ENCODE measurements at regions not wholly inside any gene's neighbourhood (a gene's known extent, or its start where the extent isn't known, plus 50 kb on each side); places are given as distances from the start of the nearest gene placed in this dataset.

- TF ChIP-seq CTCF (IDR thresholded peaks at IDR 0.05) (no peak), POLR2A (IDR thresholded peaks at IDR 0.05) (no peak)
Measured at GRCh38 chr1:163509114-163509513, 187.4 kb downstream of the NUF2 start.

Measured in heart left ventricle (tissue), 13 donors.